ENCODE measurements at regions not wholly inside any gene's neighbourhood (a gene's known extent, or its start where the extent isn't known, plus 50 kb on each side); places are given as distances from the start of the nearest gene placed in this dataset.
A peak's percentile ranks its signal among the peaks of the same experiment; 100 is the strongest.

GRCh38 chr2:153604133-153604532 lies 125.6 kb upstream of the RPRM start (continued):
- no peak for TF ChIP-seq CBFB (IDR thresholded peaks at IDR 0.05; ENCODE audit: low read depth)
- TF ChIP-seq E2F8 (IDR thresholded peaks at IDR 0.05; ENCODE audit: low read depth, partially characterized antibody): no peak
- no peak for TF ChIP-seq NFIC (IDR thresholded peaks at IDR 0.05; ENCODE audit: low read depth, low read length)

GRCh38 chr2:153606623-153607022 lies 128.1 kb upstream of the RPRM start:
- Histone ChIP-seq H3K27me3 (replicated peaks in 1 of 2; ENCODE audit: control insufficient read depth in 2 of 2, insufficient read depth in 2 of 2, low read length in 1 of 2) (no peaks in the 10 kb centered on the region), H3K36me3 (ENCODE audit: control insufficient read depth in 2 of 2, insufficient read depth in 2 of 2, low read length in 1 of 2) (no peaks in the 10 kb centered on the region), H2AFZ (ENCODE audit: control insufficient read depth, low read depth, low read length) (no peak overlapping the region), H3K4me2 (ENCODE audit: control insufficient read depth, insufficient read depth) (no peak overlapping the region), H3K4me1 (ENCODE audit: control insufficient read depth, insufficient read depth, low read length) (no peaks in the 10 kb centered on the region), H4K20me1 (ENCODE audit: control insufficient read depth, insufficient read depth) (no peaks in the 10 kb centered on the region), H3K4me3 (no peak overlapping the region), H3K27ac (ENCODE audit: control insufficient read depth, insufficient read depth) (no peak overlapping the region), H3K9ac (ENCODE audit: control insufficient read depth, insufficient read depth, low read length) (no peak overlapping the region), H3K9me3 (replicated peaks; ENCODE audit: control insufficient read depth, insufficient read depth, low read length) (no peaks in the 10 kb centered on the region), H3K79me2 (ENCODE audit: control insufficient read depth, insufficient read depth, low read length) (no peaks in the 10 kb centered on the region)
- TF ChIP-seq ZNF384 (IDR thresholded peaks at IDR 0.05; ENCODE audit: borderline replicate concordance, low read depth, low read length): 0 out of 2 replicates have a peak, but pooled peaks have one; percentile 10
- TF ChIP-seq CREB1 (IDR thresholded peaks at IDR 0.05; ENCODE audit: low read depth): no peak
- TF ChIP-seq CHD1 (IDR thresholded peaks at IDR 0.05; ENCODE audit: low read depth, low read length): no peak
- TF ChIP-seq CBX5 (IDR thresholded peaks at IDR 0.05; ENCODE audit: low read depth): no peak
- TF ChIP-seq NFIC (IDR thresholded peaks at IDR 0.05; ENCODE audit: low read depth, low read length): no peak
- no peak for TF ChIP-seq SMAD1 (IDR thresholded peaks at IDR 0.05; ENCODE audit: low read depth, partially characterized antibody)
- TF ChIP-seq SPI1 (IDR thresholded peaks at IDR 0.05; ENCODE audit: borderline replicate concordance, insufficient read depth, low read depth, low read length): peak; percentile 25; the same call in 1 of the 2 replicates
- no peak for TF ChIP-seq ZNF217 (IDR thresholded peaks at IDR 0.05)
- intact Hi-C loops (cut with micrococcal nuclease; ENCODE audit: unreplicated experiment): no loop called here
- ChIA-PET SMC1A (ENCODE audit: uncharacterized antibody, unreplicated experiment) (no interaction called here), CTCF (interaction anchor here (0.6 kb wide), 2 partner anchors 282 to 683 kb away, joined by 3 read pairs; no protein-coding TSS in a partner anchor), POLR2A (no interaction called here), RAD21 (ENCODE audit: unreplicated experiment) (no interaction called here)
- in situ Hi-C loops (cut with MboI): no loop called here
- DNase-seq (ENCODE audit: low read depth, low spot score) (no peak), ATAC-seq (peak; percentile 59), FAIRE-seq (no peak)
- BruUV-seq (replicated peaks): no TSS peak
- 0% methylated on average over 3 of the region's 3 CpGs for WGBS (ENCODE audit: insufficient coverage, insufficient replicate concordance, low lambda C conversion rate, missing lambda C conversion rate)
